HG02798 (cell line): ENCODE measurements at regions not wholly inside any gene's neighbourhood (a gene's known extent, or its start where the extent isn't known, plus 50 kb on each side); places are given as distances from the start of the nearest gene placed in this dataset.

Experiments
- ATAC-seq: cut with Tn5 transposase; IDR thresholded peaks from one replicate; pipeline ENCODE4 v1.9.1; 2021; ENCODE audit warnings: mild to moderate bottlenecking; ENCODE audit not compliant: unreplicated experiment, poor library complexity

- no peak for ATAC-seq
Observed at GRCh38 chr18:76647322-76647721, 152.3 kb upstream of the ZNF516 start.

GRCh38 chr18:76644580-76644979, 149.5 kb upstream of the ZNF516 start:
- ATAC-seq, result no peak

DNA sequence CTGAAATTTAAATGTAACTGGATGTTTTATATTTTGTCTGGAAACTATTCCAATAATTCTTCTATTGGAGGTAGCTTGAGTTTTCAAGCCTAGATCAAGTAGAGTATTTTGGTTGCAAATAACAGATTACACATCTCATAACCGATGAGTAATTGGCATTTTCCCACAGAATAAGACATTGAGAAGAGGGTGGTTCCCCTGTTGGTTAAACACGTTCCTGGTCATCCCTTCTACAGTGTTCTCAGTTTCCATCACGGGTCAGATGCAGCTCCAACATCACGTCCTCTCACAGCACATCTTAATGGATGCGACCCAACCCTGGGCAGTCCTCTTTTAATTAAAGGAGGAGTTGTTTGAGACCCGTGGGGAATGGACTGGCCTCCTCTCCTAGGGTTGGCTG, 149.0 kb upstream of the ZNF516 start:
- ATAC-seq, result no peak

DNA sequence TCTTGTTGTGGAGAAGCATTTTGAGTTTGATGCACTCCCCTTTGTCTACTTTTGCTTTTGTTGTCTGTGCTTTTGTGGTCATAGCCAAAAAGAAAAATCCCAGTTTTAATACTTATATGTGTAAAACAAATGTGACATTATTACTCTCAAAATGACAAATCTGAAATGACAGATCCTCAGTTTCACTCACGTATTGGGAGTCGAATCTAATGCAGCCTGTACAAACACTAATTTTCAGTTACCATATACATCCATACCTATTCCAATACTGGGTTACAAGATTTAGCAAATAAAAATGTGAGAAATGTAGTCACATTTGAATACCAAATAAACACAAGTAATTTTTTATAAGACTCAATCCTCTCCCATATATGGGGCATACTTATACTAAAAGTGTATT, 148.2 kb upstream of the ZNF516 start:
- no peak for ATAC-seq

GRCh38 chr18:76640438-76640837, 145.4 kb upstream of the ZNF516 start:
- ATAC-seq, result no peak

DNA sequence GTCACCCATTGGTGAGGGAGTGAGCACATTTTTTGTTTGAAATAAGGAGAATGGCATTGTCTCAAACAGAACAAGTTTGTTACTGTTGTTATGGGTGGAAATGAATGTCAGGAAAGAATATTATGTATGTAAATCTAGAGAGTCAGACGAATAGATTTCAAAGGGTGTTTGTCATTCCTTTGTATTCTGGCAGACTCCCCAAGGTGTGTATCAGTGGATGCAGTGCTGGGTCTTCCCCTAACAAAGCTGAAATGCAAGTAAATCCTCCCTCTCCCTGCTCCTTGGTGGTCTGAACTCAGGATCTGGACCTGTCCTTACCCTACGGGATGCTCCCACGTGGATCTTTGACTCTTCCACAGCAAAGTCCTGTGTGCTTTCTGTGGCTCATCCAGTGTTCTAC, 139.5 kb upstream of the ZNF516 start:
- no peak for ATAC-seq

GRCh38 chr18:76633588-76634269, 138.7 kb upstream of the ZNF516 start:
- ATAC-seq, result no peak

DNA sequence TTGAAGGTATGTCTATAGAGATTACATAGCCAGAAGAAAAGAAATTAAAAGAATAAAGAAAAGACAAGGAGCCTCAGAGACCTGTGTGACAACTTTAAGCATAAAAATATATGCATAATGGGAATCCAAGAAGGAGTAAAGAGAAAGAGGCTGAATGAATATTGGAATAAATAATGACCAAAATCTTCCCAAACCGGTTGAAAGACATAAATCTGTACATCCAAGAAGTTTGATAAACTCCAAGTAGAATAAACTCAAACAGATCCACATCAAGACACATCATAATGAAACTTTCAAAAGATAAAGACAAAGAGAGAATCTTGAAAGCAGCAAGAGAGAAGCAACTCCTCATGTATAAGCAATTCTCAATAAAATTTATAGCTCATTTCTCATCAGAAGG, 132.4 kb upstream of the ZNF516 start:
- no peak for ATAC-seq

DNA sequence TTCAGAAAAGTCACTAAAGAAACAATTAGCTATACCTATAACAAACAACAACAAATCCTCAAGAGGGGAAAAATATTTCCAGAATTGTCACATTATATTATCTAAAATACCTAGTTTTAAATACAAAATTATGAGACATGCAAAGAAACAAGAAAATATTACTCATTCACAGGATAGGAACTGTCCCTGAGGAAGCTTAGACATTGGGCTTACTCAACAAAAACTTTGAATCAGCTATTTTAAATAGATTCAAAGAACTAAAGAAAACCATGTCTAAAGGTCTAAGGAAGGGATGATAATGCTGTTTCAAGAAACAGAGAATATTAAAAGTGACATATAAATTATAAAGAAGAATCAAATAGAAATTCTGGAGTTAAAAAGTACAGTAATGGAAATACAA, 131.9 kb upstream of the ZNF516 start:
- ATAC-seq, result no peak

DNA sequence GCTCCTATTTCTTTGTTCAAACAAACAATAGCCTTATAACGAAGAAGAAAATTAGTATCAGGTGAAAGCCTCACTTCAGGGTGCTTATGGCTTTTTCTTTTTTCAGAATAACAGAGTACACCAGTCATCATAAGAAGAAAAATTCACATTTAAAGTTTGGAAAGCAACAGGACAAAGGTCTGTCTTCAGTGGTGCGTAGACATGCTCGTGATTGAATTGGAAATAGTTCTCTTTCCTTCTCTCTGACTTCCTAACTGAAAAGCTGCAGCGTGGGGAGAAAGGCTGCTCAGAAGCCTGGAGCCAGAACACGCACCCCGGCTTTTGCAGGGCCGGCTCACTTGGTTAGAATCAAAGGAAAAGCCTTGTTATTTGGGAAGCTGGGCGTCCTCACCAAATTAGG, 127.6 kb upstream of the ZNF516 start:
- ATAC-seq, result no peak

GRCh38 chr18:76621782-76622495, 126.9 kb upstream of the ZNF516 start:
- no peak for ATAC-seq

GRCh38 chr18:76621226-76621625, 126.2 kb upstream of the ZNF516 start:
- no peak for ATAC-seq

DNA sequence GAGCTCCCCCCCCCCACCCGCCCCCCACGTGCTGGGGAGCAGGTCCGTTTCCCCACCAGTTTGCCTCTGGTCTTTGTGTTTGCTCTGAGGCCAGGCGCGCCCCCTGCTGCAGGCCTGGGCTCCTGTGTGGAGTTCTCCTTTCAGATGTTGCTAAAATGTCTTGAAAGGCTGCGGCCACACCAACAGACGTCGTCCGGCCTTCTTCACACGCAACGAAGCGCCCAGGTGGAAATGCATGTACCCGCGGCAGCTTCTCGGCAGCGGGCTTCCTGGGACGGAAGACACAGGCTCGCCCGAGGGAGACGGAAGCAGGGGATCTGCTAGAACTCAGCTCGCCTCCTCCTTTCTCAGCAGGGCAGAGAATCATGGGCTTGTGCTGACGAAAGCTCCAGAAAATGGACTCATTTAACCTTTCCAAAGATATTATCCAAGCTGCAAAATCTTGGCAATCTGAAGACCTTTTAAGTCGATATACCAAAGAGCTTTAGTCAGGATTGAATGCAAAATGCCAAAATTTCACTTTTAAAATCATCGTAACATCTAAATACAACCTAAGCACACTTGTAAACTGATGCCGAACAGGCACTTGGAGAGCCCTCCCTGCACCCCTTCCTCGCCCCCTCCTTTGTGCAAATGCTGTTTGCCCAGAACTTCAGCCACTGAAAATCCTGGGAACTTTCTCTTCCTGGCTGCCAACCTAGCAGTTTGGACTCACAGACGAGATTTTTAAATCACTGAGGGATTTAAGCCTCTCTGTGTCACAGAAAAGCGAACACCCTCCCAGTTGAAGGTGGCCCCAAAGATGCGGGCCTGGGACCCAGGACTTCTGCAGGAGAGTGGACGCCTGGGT, 125.5 kb upstream of the ZNF516 start:
- peak; percentile 79 for ATAC-seq

DNA sequence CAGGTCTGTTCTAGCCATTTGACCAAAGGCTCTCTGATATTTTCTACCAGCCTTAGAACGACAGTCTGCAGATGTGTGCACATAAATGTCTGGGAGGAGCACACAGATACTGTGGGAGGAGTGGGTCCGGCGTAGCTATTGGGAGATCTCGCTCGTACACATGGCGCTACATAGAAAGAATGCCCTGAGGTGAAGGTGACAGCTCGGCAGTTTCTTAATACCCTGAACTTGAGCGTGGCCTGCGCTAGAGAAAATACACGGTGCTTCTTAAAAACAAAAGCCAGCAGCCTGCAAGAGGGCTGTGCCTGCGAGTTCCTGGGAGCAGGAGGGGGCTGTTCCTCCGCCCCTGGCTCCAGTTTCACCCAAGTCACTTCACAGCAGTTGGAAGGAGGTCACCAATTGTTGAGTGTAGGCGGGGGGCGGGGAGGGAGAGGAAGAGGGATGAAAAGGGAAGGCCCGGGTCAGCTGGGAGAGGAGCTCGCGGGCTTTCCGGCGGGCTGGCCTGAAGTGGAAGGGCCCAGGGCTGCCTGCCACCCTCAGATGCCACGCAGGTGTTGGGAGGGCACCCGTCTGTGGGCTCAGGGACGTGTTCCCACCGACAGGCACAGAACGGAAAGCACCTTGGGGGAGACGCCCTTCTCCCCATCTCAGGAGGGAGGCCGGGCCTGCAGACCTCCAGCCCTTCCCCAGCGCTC, 124.7 kb upstream of the ZNF516 start:
- peak; percentile 4 for ATAC-seq

DNA sequence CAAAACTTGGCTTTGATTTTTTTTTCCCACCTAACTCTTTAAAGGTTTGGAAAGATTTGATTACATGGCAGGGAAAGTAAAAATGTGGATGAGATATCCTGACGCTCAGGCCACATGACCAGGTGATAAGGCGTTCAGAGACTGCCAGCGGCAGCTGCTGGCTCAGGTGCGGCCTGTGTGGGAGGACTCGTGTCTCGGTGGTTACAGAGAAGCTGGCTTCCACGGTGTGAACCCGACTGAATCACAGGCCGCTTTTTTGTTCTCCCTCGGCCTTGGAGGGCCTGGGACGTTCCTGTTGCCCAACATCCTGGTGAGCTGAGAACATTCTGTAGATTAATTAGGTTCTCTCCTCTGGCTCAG, 124.2 kb upstream of the ZNF516 start:
- no peak for ATAC-seq

GRCh38 chr18:76618721-76619120, 123.7 kb upstream of the ZNF516 start:
- no peak for ATAC-seq

DNA sequence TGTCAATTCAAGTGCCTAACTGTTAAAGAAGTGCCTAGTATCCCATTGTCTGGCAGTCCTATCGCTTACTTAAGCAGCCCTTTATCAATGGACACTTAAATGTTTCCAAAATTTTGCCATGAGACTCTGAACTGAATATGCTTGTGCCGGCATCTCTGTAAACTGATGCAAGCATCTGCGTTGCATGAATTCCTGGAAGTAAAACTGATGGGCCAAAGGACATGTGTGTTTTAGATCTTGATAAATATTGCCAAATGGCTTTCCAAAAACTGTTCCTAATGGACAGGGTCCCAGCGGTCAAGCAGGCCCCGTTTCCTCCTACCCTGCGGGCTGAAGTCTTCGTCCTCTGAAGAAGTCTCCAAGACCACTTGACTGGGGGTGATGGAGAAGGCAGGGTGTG, 121.3 kb upstream of the ZNF516 start:
- ATAC-seq, result no peak

DNA sequence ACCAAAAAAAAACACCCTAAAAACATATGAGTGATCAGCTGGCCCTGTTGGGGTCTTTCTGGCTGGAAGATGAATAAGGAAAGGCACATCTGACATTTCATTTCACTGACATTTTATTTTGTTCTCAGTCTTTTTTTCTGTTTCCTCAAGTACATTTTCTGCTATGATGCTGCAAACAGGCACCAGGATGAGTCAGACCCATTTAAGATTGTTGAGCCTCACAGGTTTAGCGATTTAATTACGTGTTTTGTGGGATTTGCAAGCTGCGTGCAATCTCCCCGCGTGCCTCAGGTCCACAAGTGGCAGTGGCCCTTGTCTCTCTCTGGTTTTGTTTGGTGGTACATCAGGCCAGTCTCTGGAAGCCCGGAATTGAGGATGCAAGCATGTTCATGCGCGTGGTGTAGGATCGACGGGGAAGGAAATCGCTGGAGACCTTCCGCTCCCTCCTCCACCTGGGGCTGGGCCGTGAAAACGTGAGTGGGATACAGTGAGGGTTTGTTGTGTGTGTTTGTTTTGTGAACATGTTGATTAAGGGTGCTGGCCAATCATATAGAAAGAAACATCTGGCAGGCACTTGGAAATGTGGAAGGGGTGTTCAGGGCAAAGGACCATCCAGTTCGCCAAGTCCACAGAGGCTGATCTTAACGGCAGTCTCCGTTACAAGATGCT, 120.2 kb upstream of the ZNF516 start:
- ATAC-seq, result no peak

DNA sequence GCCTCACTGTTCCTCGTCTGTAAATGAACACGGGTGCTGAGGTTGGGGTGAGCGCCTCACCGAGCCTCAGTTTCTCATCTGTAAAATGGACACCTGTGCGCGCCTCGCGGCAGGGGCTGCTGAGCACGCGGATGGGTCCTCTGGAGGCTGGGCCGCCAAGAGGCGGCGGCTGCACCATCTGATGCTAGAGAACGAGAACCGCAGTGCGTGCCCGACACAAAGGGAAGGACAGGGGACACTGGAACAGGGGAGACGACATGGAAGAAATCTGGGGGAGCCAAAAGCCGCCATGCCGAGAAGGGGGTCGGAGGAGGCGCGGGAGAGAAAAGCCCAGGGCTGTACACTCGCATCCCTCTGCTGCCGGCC, 118.7 kb upstream of the ZNF516 start:
- no peak for ATAC-seq

DNA sequence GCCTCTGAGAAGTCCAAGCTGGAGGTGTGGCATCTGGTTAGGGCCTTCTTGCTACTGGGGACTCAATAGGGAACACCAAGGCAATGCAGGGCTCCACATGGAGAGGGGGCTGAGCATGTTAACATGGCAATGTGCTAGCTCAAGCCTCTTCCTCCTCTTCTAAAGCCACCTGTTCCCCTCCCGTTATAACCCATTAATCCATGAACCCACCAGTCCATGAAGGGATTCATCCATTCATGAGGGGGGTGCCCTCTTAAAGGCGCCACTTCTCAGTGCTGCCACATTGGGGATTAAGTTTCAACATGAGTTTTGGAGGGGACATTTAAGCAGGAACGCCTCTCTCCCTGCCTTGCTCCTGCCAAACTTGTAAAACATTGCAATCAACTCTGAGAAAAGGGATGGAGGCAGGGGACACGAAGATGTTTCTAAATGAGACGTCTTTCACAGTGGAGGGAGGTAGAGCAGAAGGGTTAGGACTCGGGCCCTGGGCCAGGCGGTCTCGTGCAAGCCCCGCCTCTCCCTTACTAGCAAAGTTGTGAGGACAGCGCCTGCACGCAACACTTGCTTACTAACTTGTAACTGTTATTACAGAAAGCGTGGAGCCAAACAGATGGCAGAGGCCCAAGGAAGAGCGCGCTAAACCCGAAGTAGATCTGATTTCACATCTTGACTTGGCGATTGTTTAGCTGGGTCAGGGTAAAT, 118.2 kb upstream of the ZNF516 start:
- ATAC-seq, result no peak
